AG10803 (cell line): ENCODE measurements at regions not wholly inside any gene's neighbourhood (a gene's known extent, or its start where the extent isn't known, plus 50 kb on each side); places are given as distances from the start of the nearest gene placed in this dataset.

Source experiments
- DNase-seq: peaks from one replicate; pipeline ENCODE4 v3.0.0; 2010; ENCODE audit warnings: low read depth
- H3K4me3 ChIP-seq: 2 replicates; pipeline ENCODE4 v1.5.1; 2011; ENCODE audit warnings: mild to moderate bottlenecking, low read length, control low read depth
- CTCF ChIP-seq: conservative IDR thresholded peaks from 2 replicates; pipeline ENCODE4 v1.5.1; 2011; ENCODE audit warnings: mild to moderate bottlenecking, low read length, control low read depth, inconsistent platforms

- DNase-seq, result no peak
- H3K4me3 ChIP-seq, result no peak overlapping the region
- no peak for TF ChIP-seq CTCF
Measured at GRCh38 chr4:85218756-85219155, 252.3 kb upstream of the WDFY3 start.

DNA sequence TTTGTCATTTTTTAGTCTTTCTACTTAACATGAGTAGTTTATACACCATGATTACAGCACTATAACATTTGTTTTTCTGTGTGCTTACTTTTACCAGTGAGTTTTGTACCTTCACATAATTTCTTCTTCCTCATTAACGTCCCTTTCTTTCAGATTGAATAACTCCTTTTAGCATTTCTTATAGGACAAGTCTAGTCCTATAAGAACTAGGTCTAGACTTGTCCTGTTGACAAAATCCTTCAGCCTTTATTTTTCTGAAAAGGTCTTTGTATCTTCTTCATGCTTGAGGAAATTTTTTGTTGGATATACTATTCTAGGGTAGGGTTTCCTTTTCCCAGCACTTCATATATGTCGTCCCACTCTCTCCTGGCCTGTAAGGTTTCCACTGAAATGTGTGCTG lies 253.3 kb upstream of the ARHGAP24 start:
- TF ChIP-seq CTCF, result no peak
- DNase-seq, result no peak

GRCh38 chr4:85222561-85222960 lies 252.4 kb upstream of the ARHGAP24 start:
- TF ChIP-seq CTCF, result no peak
- H3K4me3 ChIP-seq, result no peak overlapping the region
- DNase-seq, result no peak

More for the DNA sequence above, 253.3 kb upstream of the ARHGAP24 start:
- H3K4me3 ChIP-seq, result no peak overlapping the region

DNA sequence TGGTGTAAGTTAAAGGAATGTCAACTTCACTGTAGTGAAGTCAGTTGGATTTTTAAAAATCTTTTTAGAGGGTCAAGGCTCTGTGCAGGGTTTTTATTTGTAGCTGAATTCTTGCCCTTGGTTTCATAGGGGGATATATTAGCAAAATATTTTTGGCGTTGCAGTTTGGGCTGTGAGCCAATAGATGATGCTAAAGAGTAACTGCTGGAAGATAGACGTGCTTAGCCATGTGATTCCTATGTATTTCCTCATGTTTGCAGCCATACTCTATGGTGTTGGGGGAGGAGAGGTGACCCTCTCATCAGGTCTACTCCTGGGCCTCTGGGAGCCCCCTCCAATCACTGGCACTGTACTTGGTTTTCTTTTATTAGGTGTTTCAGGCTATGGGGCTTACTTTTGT lies 246.7 kb upstream of the ARHGAP24 start:
- no peak overlapping the region for H3K4me3 ChIP-seq
- DNase-seq, result no peak
- TF ChIP-seq CTCF, result no peak

DNA sequence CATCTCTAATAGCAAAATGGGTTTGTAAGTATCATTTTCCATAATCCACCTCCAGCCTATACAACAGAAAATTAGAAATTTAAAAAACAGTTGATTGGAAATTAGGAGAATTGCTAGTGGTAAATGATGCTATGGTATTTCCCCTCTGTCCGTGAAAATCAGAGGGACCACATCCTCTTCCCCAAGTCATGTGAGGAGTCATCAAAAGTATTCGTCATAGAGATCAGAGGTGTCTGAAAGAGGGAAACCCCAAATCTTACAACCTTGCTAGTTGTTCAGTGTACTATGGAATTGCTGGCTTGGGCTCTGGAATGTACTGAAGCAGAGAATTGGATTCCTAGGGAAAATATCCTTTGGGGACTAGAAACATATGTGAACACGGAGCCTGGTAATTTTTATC lies 241.4 kb upstream of the ARHGAP24 start:
- DNase-seq, result no peak
- H3K4me3 ChIP-seq, result no peak overlapping the region
- no peak for TF ChIP-seq CTCF

DNA sequence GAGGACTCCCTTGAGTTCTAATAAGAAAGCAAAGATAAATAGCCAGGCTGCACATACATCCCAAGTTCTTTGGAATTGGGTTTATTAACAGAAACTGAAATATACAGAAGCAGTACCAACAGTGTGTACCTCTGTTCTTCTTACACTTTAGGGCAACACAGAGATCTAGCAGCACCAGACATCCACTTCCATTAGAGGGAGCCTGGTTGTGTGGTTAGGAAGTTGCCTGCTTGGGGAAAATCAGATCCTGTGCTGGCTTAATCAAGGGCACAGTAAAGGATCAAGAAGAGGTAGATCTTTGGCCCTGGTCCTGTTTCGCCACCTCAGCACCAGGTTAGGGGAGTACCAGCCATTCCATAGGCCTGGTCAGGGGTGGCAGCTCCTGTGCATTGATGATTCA lies 231.1 kb upstream of the ARHGAP24 start:
- DNase-seq, result peak; percentile 1
- H3K4me3 ChIP-seq, result no peak overlapping the region
- peak; percentile 23; the same call in 1 of the 2 replicates for TF ChIP-seq CTCF

DNA sequence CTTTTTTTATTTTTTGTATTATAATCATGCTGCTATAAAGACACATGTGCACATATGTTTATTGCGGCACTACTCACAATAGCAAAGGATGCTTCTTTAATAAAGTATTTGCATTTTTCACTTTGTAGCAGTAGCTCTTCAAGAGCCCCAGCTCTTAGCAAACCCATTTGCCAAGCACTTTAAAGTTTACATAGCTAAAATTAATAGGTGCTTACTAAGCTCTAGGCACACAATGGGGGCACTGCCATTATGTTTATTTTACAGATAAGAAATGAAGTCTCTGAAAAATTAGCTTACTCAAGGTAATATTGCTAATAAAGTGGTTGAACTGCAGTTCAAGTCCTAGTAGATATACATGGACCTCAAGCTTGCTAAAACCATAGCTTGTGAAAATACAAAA lies 230.3 kb upstream of the ARHGAP24 start:
- H3K4me3 ChIP-seq, result no peak overlapping the region
- no peak for DNase-seq
- TF ChIP-seq CTCF, result no peak
